GM19438 (cell line): ENCODE measurements at regions not wholly inside any gene's neighbourhood (a gene's known extent, or its start where the extent isn't known, plus 50 kb on each side); places are given as distances from the start of the nearest gene placed in this dataset.
"Not testable (repeated sequence)": the region's sequence is repeated elsewhere in the genome, so short reads cannot be mapped to it uniquely, and the experiment has no call there.

ENCODE experiments used
- ATAC-seq: cut with Tn5 transposase; IDR thresholded peaks from one replicate; pipeline ENCODE4 v1.9.1; 2021; ENCODE audit warnings: low read depth; ENCODE audit not compliant: unreplicated experiment

DNA sequence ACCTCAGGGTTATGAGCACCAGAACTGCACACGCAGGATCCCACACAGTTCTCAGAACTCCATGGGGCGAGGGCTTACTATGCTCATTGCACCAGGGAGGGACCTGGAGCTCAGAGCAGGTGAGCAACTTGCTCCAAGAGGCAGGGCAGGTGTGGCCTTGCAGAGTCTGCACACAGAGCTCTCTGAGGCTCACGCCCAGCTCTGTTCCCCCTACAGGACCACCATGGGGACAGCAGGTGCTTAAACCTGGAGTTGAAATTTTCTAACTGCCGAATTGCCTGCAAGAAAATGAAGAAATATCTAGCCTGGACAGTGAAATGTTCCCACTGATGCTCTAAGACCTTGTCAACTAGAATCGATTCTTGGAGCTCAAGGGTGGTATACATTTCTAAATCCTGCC lies 49.9 kb upstream of the MSMB start:
- not testable (repeated sequence) for ATAC-seq

DNA sequence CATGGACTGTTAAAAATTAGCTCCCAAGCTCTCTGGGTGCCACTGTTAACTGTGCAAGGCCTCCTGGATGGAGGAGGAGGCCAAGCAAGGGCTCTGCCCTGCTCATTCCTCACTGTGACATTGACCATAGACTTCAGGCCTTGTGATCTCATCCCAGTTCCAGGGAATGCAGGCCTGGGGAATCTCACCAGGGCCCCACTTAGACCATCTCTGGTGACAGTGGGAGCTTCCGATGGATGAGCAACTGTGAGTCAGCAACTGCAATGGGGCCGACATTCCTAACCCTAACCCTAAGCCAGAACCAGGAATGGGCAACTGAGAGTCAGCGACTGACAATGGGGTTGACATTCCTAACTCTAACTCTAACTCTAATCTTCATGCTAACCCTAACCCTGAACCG lies 50.4 kb upstream of the MSMB start:
- no peak for ATAC-seq

DNA sequence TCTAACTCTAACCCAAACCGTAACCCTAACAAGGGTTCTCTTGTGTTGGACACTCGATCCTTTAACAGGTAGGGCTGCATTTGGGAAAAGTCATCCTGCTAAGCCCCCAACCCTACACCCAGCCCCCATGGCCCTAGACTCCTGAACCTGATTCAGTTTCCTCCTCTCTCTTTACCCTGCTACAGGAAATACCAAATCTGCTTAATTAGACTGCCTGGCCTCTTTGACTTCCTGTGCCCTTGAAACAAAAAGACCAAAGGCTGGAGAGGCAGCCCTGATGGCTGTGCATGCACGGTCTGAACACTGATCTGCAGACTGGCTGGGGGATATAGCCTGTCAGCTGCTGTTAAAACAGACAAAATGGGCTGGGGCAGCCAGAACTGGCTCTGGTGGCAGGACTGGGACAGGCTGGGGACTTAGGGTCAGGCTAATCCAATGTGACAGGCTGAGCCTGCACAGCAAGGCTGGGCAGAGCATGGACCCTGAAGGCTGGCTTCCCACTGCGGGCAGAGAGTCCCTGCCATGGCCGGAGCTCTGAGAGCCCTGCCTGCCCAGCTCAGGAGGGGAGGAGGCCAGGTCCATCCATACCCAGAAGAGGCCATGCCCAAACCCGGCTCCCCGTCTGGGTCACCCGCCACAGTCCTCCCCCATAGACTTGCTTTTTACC lies 51.0 kb upstream of the MSMB start:
- ATAC-seq, result no peak

DNA sequence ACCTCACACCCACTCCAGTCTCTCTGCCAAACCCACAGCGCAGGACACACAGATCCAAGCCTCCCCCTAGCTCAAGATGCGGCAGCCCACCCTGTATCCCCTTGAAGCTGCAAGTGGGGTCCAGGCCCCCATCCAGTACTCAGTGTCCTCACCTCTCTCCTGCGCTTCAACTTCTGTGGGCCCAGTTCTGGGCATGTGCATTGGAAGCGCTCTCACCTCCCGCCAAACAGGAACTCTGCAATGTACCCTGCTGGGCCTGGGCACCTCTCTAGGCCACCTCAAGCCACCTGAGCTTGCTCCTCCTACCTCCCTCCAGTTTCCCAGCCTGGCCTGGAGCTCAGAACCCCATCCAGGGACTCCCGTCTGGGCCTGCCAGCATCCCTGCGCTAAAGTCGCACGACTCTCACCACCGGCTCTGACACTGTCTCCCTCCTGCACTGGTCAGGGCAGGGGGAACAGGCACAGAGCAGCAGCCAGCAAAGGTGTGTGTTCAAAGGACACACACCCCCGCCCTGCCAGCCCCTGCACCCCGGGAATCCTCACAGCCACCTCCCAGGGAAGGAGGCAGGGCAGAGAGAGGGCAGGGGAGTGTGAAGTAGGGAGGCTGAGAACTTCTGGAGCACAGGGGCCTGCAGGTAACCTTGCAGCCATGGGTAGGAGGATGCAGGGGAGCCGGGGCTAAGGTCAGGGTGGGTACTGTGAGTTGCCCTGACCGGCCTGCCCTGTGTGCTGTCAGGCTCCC lies 51.7 kb upstream of the MSMB start:
- ATAC-seq, result no peak

DNA sequence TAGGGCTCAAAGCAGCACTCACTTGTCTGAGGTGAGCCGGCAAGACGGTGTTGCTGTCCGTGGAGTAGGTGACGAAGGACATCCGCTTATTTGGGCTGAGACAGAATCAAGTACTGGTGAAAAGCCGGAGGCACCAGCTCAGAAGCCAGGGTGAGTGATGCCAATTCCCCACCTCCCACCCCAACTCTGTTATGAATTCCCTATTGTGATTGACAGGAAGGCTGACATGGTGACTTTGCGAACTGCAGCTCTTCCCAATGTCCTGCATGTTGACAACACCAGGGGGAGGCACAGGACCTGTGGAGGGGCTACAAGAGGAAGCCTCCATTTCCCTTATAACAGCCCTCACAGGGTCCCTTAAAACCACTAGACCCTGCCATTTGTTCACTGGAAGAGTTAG lies 52.3 kb upstream of the MSMB start:
- no peak for ATAC-seq

DNA sequence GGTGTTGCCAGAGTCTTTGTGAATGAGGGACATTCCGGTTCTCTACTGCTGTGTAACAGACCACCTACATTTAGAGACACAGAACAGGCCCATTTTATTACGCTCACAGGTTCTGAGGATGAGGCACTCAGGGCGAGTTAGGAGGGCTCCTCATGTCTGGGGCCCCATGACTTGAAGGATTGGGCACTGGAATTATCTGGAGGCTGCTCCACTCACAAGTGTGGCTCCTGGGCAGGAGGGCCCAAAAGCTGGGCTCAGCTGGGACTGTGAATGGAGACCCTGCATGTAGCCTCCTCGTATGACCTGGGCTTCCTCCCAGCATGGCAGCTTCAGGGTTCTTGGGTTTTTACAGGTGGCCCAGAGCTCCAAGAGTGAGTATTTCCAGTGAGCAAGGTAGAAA lies 52.9 kb upstream of the MSMB start:
- not testable (repeated sequence) for ATAC-seq

DNA sequence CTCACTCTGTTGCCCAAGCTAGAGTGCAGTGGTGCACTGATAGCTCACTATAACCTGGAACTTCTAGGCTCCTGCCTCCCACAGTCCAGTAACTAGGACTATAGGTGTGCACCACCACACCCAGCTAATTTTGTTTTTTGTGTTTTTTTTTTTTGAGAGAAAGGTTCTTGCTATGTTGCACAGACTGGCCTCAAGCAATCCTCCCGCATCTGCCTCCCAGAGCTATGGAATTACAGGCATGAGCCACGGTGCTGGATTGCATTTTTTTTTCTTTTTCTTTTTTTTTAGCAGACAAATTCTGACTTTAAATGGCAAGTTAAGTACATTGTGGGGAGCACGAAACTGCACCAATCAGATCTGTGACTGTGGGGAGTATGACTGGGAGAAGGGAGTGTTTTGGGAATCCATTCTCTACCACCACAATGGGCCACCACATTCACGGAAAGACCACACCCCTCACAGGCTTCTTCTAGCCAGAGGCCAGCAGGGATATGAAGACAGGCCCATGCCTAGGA lies 58.1 kb upstream of the MSMB start:
- no peak for ATAC-seq

DNA sequence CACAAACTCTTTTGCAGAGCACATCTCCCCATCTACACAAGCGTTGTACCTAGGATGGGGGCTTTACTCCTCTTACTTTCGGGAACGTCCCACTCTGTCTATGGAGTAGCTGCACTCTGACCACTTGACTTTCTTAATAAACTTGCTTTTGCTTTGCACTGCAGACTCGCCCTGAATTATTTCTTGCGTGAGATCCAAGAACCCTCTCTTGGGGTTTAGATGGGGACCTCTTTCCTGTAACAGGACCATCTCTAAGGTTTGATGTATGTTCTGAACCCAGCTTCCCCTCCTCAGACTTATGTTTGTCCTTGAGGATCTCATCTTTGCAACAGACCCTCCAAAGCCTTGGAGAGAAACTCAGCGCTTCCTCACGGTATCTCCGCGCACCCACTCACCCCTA lies 59.3 kb upstream of the MSMB start:
- not testable (repeated sequence) for ATAC-seq

DNA sequence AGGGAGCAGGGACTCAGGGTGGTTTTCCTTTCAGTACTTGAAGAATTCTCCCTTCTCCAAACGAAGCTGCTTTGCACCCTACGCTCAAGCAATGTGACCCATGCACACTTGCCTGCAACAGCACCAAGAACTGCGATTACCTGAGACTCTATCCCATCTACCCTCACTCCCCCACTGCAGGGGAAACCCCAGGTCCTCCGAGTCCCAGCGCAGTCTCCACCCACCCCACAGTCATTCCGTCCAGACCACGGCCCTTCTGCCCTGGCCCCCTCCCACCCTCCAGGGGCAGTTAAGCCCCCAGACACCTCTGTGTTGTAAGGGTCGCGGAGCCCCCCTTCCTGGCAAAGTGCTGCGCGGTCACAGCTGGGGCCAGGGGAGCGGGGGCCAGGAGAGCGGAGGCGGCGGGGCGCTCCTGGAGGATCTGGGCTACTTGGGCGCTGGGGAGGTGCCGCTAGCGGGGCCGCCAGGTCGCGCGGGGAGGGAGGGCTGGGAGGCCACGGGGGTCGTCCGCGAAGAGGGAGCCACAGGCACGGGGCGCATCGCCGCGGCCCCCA lies 59.9 kb upstream of the MSMB start:
- peak; percentile 33 for ATAC-seq

DNA sequence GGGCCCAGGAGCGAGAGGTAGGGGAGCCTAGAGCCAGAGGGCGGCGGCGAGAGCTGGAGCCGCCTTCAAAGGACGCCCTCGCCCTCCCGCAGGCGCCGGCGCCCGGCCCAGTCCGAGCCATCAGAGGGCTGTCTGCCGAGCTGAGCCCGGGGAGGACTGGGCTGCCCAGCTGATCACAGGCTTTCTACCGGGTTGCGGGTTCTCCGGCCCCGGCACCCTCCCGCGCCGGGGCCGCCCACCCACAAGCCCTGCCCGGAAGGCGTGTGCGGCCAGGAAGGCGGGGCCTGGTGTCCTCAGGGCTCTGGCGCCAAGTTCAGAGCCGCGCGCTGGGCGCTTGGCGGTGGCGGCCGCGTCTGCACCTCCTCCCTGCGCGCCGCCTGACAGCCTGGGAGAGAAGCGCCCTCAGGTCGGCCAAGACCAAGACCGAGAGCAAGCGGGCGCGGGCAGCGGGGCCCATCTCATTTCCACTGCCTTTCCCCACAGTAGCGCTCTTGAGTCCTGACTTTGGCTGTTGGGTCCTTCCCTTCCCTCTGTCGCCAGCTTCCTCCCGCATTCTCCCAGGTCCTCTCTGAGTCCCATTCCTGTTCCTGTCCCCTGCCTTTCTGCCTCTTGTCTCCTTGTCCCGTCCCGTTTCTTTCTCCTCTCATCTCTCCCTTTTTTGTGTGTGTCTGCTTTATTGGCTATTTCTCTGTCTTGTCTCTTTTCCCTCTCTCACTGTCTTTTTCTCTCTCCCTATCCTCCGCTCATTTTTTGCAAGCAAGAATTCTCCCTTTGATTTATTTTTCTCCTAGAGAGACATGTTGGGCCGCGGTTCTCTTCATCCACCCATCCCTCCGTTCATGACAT lies 60.6 kb upstream of the MSMB start:
- ATAC-seq, result peak; percentile 94

DNA sequence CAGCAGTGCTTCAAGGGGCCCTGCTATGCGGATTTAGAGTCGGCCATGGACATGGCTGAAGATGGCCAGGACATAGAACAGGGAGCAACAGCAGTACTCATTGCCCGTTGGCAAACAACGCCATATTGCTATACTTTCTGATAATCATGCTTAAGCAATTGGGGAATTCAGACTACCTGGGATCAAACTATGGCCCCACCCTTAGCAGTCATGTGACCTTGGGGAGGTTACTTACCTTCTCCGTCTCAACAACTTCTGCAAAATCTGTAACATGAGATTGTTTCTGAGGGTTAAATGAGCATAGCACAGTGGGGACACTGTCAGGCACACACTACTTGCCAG lies 62.1 kb upstream of the MSMB start:
- ATAC-seq, result not testable (repeated sequence)

DNA sequence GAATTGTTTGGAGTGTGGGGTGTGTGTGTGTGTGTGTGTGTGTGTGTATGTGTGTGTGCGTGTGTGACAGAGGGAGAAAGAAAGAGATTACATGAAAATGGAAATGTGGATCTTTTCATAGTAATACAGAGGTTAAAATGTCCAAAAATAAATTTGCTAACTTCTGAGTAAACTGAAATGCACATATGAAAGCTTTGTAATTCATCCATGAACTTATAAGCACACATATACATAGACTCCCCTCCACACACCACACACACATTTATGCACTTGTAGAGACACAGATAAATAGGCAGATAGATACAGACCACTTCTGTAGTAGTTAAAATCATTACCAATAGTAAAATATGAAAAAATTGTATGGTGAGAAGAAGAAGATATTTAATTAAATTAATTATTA lies 108.2 kb upstream of the MSMB start:
- ATAC-seq, result not testable (repeated sequence)

DNA sequence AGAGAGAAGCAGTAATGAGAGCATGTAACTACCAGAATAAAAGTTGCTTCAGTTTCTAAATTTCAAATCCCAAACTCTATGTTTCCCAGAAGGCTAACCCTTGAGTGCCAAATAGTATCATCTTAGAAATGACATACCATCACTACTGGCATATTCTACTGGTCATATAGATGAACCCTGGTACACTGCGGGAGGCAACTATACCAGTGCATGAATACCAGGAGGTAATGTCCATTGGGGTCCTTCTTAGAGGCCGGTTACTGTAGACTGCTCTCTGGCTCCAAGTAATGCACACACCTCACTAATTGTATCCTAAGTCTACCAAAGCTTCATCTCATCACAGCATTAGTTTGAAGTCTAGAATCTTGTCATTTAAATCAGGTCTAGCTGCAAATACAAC lies 108.6 kb upstream of the MSMB start:
- not testable (repeated sequence) for ATAC-seq

DNA sequence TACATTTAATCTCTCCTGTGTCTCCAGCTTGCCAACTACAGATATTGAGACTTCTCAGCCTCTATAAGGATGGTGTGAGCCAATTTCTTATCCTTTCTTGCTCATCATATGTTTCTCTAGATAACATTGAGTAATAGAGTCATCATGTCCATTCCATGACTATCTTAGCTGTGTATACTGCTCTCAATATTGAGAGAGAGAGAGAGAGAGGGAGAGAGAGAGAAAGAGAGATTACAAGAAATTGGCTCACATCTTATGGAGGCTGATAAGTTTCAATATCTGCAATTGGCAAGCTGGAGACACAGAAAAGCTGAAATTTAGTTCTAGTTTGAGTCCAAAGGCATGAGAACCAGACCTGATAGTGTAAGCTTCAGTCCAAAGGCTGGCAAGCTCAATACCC lies 110.8 kb upstream of the MSMB start:
- ATAC-seq, result not testable (repeated sequence)

DNA sequence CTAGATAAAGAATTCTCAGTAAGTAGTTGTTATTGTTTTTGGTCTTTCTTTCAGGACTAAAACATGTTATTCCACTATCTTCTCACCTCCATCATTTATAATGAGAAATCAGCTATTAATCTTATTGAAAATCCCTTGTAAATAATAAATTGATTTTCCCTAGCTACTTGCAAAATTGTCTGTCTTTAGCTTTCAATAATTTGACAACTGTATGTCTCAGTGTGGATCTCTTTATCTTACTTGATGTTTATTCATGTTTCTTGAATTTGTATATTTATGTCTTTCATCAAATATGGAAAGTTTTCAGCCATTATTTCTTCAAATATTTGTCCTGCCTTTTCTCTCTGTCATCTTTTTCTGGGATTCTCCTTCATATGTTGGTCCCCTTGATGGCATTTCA lies 117.1 kb upstream of the ANTXRL start:
- no peak for ATAC-seq

DNA sequence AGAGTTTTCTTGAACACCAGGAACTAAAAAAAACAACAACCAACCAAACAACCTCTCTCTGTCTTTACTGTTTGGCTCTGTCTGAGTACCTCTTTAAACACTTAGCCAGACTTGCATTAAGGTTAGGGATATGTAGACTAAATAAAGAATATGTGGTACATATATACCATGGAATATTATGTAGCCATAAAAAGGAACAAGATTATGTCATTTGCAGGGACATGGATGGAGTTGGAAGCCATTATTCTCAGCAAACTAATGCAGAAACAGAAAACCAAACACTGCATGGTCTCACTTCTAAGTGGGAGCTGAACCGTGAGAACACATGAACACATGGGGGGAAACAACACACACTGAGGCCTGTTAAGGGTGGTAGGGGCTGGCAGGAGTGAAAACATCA lies 116.0 kb upstream of the ANTXRL start:
- no peak for ATAC-seq

DNA sequence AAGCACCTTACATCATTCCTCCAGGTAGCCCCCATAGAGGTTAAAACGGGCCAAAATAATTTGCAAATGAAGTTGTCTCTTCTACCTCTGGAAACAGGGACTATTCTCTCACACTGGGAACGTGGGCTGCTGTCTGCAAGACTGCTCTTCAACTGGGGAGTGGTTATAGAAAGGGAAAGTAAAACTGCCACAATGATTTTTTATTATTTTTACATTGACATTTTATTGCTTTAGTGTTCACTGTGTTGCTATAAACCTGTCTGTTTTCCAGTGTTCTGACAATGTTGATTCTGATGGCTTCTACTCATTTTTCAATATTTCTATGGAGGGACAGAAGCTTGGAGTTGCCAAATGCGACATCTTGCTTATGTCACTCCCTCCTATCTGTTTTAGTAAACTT lies 115.1 kb upstream of the ANTXRL start:
- ATAC-seq, result no peak

DNA sequence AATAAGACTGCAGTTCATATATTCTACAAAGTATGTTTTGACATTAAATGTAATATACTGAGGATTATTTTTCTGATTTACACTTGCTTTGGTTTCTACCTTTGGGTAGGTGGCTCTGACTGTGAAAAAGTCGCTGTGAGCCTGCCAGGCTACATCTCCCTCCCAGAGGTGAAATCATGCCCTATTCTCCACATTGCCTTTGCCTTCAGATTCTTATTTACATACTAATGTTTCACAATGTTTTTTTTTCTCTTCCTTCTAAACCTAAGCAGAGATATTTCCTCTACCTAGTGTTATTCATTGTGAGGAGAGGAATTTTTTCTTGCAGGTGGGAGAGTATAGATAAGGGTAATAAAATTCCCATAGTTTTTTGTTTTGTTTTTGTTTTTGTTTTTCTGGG lies 111.5 kb upstream of the ANTXRL start:
- ATAC-seq, result no peak

DNA sequence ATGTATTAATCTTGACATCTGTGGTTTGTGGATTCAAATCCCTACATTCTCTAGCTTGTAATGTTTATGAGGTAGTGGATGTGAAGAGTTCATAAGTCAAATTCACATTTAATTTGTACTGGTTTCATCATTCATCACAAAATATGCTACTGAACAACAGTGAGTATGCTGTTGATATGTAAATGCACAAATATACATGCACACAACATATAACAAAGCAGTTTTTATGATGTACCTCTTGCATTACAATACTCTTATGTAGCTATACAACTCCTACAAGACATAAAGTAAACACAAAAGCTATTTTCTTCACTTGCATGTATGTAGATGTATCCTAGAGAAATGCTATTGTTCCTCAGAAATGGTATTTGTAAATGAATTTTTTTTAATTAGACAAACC lies 111.0 kb upstream of the ANTXRL start:
- no peak for ATAC-seq

DNA sequence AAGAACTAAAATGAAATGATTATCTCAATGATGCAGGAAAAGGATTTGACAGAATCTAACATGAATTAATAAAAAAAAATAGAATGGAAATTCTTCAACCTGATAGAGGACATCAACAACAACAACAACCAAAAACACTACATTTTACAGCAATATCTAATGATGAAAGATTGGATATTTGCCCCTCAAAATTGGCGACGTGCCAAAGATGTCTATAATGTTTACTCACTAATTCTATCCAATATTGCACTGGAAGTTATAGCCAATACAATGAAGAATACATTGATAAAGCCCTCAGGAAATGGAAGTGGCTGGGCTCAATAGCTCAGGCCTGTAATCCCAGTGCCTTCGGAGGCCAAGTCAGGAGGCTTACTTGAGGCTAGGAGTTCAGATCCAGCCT lies 99.4 kb upstream of the ANTXRL start:
- ATAC-seq, result not testable (repeated sequence)

DNA sequence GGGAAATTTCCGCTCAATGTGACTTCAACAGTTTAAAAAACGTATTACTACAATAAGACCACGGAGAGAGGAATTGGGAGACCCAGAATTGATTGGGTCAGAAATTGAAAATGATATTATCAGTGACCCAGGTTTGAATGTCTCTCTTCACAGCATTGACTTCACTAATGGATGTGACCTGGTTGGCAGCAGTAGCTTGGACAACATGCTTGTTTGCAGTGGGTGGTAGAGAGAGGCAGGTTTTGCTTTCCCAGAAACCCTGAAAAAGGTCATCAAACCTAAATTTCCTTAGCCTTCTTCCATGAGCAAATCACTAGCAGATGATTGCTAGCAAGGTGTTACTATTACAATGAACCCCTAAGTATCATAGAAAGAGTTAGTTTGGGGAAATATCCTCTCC lies 89.7 kb upstream of the ANTXRL start:
- no peak for ATAC-seq
